ENCODE measurements at regions not wholly inside any gene's neighbourhood (a gene's known extent, or its start where the extent isn't known, plus 50 kb on each side); places are given as distances from the start of the nearest gene placed in this dataset.

GRCh38 chr2:38509947-38510326 is 92.8 kb downstream of the HNRNPLL start:
- no peak for DNase-seq

GRCh38 chr2:38509314-38509946 is 93.3 kb downstream of the HNRNPLL start:
- no peak for DNase-seq

DNA sequence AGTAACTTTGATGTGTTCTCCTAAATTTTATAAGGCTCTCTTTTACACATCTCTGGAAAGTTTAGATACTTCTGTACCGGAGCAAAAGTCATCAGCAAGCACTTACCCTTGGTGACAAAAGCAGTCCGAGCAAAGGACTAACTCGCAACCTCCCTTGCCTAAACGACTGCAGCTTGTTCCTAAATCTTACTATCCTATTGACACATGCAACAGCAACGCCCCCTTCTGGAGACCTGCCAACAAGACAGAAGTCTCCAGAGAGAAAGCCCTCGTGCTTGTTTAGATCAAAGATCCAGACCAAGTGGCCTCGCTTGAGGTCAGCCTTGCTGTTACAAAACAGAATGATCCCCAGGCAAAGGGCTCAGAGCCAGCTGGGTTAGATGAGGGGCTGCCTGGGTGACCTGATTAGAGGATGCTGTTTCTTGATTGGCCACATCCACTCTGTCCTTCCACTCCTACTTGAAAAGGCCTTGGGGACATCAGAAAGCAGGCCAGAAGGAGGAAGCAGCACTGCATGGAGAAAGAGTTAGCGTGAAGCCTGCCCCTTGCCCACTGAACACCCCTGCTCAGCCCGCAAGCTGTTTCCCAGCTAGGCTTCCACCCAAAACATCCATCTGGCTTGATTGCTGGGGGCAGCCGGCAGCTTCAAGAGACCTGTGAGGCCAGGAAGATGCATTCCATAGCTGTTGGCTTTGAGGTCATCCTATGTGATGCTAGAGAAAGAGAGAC is 94.3 kb downstream of the HNRNPLL start:
- DNase-seq, result peak; percentile 66

DNA sequence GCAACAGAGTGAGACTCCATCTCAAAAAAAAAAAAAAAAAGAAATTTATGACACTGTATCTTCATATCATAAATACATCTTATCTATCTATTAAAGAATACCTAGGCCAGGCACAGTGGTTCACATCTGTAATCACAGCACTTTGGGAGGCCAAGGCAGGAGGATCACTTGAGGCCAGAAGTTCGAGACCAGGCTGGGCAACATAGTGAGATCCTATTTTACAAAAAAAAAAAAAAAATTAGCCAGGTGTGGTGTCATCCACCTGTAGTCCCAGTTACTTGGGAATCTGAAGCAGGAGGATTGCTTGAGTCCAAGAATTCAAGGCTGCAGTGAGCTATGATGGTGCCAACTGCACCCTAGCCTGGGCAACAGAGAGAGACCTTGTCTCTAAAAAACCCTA is 95.0 kb downstream of the HNRNPLL start:
- no peak for DNase-seq

- DNase-seq, result no peak
These were observed 96.9 kb downstream of the HNRNPLL start for GRCh38 chr2:38505779-38506178.

- no peak for DNase-seq
These were observed 98.6 kb downstream of the HNRNPLL start for GRCh38 chr2:38504169-38504568.

GRCh38 chr2:38502107-38502506 is 100.6 kb downstream of the HNRNPLL start:
- DNase-seq, result no peak

DNA sequence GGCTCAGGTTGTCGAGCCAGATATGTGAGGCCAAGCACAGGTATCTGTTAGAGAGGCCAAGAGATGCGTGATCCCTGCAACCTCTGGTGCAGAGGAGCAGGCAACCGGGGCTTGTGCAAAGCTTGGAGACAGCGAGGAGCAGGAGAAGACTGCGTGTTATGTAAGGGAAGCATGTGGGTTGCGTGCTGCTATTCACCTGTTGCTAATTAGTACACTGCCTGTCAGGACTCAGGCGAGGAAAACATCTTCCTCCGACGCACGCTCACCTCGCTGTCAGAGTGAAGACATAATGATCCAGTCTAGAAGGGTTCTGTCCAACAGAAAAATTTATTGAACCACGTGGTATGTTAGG is 102.5 kb downstream of the HNRNPLL start:
- DNase-seq, result no peak

DNA sequence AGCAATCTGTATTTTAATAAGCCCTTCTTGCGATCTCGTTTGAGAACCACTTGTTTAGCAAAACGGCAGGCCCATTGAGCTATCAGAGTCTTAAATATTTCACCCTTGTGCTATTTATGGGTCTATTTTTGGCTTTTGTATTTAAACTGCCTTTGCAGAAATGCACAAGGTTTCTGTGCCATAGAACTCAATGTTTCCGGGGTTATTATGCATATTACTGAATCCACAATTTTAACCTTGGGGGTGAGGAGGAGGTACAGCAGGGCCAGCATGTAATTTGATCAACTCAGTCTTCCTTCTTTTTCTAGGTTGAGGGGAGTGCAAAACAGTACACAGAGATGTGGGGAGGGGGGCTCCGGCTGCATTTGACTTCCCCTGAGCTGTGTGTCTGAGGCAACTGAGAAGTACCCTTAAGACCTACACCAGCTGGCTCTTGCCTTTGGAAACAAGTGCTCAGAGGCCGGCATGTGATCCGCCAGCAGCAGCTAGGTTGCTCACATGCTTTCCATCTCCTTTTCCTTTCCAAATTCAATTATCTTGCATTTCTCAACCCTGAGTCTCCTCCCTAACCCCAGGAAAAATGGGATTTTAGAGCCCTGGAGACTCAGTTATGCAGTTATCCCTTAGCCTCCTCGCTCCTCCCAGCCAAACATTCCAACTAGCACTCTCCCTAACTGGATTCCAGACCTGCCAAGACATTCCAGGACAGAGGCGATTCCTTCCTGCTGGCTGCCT is 103.0 kb downstream of the HNRNPLL start:
- no peak for DNase-seq

DNA sequence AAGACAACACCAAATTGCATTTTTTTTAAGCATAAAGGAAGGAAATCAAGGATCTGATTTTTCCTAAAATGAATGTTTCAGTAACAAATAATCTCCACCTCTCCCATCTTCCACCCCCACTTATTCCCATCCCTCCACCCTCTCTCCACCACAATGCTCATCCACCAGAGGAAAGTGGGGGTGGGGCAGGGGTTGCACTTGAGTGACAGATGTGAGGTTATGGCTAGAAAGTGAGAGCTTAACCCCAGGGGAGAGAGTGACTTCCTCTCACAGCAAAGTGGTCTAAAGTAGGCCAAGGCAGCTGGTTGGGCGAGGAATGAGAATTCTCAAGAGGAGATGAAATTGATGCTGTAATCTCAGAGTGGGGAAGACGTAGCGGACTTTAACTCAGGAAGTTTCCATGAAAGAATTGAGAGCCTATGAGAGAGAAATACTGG is 104.7 kb downstream of the HNRNPLL start:
- DNase-seq, result no peak

- no peak for DNase-seq
These were observed 105.1 kb downstream of the HNRNPLL start for GRCh38 chr2:38497670-38498037.

GRCh38 chr2:38496927-38497669 is 105.6 kb downstream of the HNRNPLL start:
- no peak for DNase-seq

DNA sequence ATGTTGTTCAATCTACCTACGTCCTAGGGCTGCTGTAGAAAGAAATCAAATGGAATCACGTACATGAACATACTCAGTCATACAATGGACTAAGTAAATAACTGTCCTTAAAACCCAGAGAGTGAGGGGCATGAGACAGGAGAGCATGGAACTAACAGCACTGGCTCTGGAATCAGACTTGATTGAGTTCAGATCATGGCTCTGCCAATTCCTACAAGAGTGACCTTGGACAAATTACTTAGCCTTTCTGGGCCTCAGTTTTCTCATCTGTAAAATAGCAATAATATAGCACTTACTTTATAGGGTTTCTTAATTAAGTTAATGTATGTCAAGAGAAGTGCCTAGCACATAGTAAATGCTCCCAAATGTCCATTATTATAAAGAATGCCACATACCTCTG is 106.8 kb downstream of the HNRNPLL start:
- no peak for DNase-seq

DNA sequence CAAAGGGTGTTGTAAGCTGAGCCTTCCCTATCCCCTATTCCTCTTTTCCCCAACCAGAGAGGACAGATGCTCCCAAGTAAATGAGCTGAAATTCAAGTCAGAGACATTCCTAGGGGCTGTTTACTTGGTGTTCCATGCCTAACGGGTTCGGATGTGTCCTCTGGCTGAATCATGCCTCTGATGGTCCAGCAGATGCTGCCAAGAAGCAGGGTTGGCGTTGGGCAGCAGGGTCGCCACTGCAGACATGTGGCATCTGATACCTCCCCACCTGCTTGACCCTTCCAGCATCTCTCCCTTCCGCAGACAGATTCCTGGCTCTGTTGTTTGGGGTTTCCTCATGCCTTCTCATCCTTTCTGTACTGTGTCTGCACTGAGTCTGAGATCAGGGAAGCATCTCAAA is 108.3 kb downstream of the HNRNPLL start:
- no peak for DNase-seq

- no peak for DNase-seq
These were observed 110.6 kb downstream of the HNRNPLL start for GRCh38 chr2:38492042-38492615.

DNA sequence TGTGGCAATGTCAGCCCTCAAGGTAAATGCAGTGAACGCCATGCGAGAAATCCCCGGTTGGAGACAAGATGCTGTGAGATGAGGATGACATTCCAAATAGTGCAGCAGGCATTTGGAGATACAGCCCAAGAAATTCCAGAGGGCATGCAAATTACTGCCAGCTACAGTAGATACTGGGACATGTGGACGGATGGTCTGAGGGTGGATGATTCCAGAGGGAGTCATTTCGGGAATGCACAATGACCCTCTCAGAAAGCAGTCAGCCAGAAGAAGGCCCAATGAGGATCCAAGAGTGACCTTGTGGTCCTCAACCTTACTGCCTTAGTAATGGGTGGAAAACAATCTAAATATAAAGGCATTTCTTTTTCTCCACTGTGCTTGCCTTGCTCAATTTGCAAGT is 111.3 kb downstream of the HNRNPLL start:
- DNase-seq, result no peak

DNA sequence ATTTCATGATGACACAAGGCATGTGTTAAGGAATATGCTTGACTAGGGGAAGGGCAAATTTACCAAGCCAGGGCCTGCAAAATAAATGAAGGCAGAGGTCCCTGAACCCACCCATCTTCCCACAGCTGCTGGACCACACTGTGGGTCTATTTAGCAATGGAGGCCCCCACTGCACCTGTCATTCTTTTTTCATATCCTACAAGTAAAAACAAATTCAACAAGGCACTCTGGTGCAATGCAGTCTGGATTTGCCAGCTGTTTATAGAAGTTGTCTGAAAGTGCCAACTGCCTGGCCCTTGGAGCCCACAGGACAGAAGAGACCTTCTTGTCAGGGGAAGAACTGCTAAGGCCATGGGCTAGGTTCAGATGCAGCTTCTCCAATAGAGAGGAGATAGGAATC is 112.8 kb upstream of the ATL2 start:
- DNase-seq, result no peak

DNA sequence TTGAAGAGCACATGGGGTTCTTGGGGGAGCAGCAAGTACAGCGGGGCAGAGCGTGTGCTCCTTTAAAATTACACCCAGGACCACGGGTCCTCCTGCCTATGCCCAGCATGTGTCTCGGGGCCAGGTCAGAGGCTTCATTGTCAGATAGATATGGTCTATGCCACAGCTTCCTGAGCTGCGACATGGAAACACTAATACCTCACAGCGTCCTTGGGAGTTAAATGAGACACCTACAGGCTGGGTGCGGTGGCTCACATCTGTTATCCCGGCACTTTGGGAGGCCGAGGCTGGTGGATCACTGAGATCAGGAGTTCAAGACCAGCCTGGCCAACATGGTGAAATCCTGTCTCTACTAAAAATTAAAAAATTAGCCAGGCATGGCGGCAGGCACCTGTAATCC is 110.8 kb upstream of the ATL2 start:
- DNase-seq, result no peak

- DNase-seq, result no peak
These were observed 109.3 kb upstream of the ATL2 start for GRCh38 chr2:38486213-38487026.

DNA sequence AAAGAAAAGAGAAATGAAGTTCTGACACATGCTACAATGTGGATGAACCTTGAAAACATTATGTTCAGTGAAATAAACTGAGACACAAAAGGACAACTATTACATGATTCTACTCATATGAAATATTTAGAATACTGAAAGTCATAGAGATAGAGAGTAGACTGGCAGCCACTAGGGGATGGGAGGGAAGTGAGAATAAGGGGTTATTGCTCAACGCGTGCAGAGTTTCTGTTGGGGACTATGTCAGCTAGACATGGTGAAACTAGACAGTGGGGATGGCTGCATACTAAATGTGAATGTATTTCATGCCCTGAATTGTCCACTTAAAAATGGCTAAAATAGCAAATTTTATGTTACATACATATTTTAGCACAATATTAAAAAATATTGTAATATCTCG is 108.7 kb upstream of the ATL2 start:
- DNase-seq, result no peak

DNA sequence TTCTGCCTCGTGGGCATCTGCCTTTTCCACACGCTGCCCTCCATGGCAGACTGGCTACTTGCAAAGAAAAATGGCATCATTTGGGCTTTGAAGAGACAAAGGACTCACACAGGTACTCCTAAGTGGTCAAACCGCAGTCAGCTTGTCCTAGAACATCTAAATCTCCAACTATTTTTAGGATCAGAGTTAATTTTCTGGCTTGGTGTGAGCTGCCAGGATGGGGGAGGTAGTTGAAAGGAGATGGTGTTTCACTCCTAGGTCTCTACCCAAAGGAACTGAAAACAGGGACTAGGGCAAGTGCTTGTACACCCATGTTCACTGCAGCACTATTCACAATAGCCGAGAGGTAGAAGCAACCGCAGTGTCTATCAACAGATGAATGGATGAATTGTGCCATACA is 107.9 kb upstream of the ATL2 start:
- DNase-seq, result no peak

GRCh38 chr2:38483776-38484501 is 106.9 kb upstream of the ATL2 start:
- DNase-seq, result no peak

Measured in effector CD8-positive, alpha-beta T cell (primary cell).